ENCODE measurements at regions not wholly inside any gene's neighbourhood (a gene's known extent, or its start where the extent isn't known, plus 50 kb on each side); places are given as distances from the start of the nearest gene placed in this dataset.

DNA sequence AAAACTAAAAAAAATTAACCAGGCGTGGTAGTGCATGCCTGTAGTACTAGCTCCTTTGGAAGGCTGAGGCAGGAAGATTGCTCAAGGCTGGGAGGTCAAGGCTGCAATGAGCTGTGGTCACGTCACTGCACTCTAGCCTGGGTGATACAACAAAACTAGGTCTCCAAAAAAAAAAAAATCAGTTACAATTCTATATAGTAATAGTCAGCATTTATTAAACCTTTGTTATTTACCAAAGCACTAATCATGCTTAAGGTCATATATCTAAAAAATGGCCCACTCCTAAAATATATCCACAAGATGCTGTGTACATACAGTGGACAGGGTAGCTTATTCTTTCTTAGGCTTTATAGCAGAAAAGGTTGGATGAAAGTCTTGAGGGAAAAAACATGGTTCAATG is 152.4 kb downstream of the TFAP2A start:
- H3K9me3 ChIP-seq: no peaks in the 10 kb centered on the region
- no peak overlapping the region for H3K4me3 ChIP-seq
- H3K4me1 ChIP-seq: no peaks in the 10 kb centered on the region
- DNase-seq: no peak
- H3K36me3 ChIP-seq: no peaks in the 10 kb centered on the region
- intact Hi-C loops (cut with DNase I; ENCODE audit: low total_unique reads): no loop called here
- H3K27ac ChIP-seq: no peak overlapping the region
- H3K27me3 ChIP-seq: no peaks in the 10 kb centered on the region
- no peak for TF ChIP-seq POLR2A (IDR thresholded peaks at IDR 0.05)
- TF ChIP-seq, protein P1, sequence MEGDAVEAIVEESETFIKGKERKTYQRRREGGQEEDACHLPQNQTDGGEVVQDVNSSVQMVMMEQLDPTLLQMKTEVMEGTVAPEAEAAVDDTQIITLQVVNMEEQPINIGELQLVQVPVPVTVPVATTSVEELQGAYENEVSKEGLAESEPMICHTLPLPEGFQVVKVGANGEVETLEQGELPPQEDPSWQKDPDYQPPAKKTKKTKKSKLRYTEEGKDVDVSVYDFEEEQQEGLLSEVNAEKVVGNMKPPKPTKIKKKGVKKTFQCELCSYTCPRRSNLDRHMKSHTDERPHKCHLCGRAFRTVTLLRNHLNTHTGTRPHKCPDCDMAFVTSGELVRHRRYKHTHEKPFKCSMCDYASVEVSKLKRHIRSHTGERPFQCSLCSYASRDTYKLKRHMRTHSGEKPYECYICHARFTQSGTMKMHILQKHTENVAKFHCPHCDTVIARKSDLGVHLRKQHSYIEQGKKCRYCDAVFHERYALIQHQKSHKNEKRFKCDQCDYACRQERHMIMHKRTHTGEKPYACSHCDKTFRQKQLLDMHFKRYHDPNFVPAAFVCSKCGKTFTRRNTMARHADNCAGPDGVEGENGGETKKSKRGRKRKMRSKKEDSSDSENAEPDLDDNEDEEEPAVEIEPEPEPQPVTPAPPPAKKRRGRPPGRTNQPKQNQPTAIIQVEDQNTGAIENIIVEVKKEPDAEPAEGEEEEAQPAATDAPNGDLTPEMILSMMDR (IDR thresholded peaks at IDR 0.05): no peak

DNA sequence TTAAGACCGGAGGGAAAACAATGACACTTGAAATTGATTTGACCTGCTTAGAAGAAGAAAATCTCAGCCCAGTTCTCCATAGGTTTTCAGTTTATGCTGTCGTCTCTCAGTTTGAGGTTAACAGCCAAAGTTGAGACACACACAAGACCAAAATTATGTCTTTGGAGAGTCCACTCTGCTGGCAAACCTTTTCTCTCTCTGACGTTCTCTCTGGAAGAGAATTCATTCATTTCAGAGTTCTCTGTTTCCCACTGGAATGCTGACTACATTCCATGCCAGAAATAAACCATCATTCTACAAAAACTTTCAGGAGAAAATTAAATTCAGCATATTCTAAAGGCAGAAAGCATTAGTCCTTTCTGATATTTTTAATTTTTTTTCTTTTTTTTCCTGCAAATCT is 155.2 kb downstream of the TFAP2A start:
- no peaks in the 10 kb centered on the region for H3K9me3 ChIP-seq
- intact Hi-C loops (cut with DNase I; ENCODE audit: low total_unique reads): no loop called here
- no peak overlapping the region for H3K4me3 ChIP-seq
- no peaks in the 10 kb centered on the region for H3K36me3 ChIP-seq
- no peaks in the 10 kb centered on the region for H3K4me1 ChIP-seq
- no peak overlapping the region for H3K27ac ChIP-seq
- H3K27me3 ChIP-seq: no peaks in the 10 kb centered on the region
- TF ChIP-seq, protein P1 (IDR thresholded peaks at IDR 0.05): no peak
- no peak for TF ChIP-seq POLR2A (IDR thresholded peaks at IDR 0.05)
- no peak for DNase-seq

DNA sequence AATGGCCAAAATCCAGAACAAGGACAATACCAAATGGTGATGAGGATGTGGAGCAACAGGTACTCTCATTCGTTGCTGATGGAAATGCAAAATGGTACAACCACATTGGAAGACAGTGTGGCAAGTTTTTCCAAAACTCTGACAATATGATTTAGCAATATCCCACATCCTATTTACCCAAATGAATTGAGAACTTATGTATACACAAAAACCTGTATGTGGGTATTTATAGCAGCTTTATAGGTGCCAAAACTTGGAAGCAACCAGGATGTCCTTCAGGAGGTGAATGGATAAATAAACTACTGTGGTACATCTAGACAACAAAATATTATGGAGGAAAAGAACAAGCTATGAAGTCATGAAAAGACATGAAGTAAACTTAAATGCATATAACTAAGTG is 156.5 kb downstream of the TFAP2A start:
- H3K4me3 ChIP-seq: no peak overlapping the region
- DNase-seq: no peak
- H3K9me3 ChIP-seq: no peaks in the 10 kb centered on the region
- intact Hi-C loops (cut with DNase I; ENCODE audit: low total_unique reads): no loop called here
- TF ChIP-seq, protein P1 (IDR thresholded peaks at IDR 0.05): no peak
- TF ChIP-seq POLR2A (IDR thresholded peaks at IDR 0.05): no peak
- no peak overlapping the region for H3K27ac ChIP-seq
- H3K36me3 ChIP-seq: no peaks in the 10 kb centered on the region
- no peaks in the 10 kb centered on the region for H3K4me1 ChIP-seq
- no peaks in the 10 kb centered on the region for H3K27me3 ChIP-seq

DNA sequence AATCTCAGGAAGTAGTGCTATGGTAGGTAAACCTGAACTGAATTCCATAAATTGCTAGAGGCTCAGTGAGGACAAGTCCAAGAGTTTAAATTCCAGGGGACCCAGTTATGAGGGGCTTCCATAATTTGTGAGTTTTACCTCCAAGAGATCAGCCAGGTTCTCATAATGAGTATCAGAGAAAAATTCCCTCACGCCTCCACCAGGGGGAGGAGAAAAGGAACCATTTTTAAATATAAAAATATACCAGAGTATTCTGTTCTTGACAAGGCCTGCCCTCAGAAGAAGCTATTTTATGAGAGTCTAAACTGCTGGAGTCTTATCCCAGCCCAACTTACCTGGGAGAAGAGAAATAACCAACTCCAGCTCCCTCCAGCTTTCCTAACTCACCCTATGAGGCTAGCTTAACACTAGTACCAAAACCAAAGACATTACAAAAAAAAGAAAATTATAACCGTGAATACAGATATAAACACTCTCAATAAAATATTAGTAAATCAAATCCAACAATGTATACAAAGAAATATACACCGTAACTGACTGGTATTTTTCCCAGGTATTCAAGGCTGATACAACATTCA is 158.7 kb downstream of the TFAP2A start:
- Histone ChIP-seq H3K4me1 (no peaks in the 10 kb centered on the region), H3K9me3 (no peaks in the 10 kb centered on the region), H3K36me3 (no peaks in the 10 kb centered on the region), H3K27ac (no peak overlapping the region), H3K4me3 (no peak overlapping the region), H3K27me3 (no peaks in the 10 kb centered on the region)
- intact Hi-C loops (cut with DNase I; ENCODE audit: low total_unique reads): no loop called here
- TF ChIP-seq, protein P1 (IDR thresholded peaks at IDR 0.05): no peak
- TF ChIP-seq POLR2A (IDR thresholded peaks at IDR 0.05): no peak
- DNase-seq: no peak

DNA sequence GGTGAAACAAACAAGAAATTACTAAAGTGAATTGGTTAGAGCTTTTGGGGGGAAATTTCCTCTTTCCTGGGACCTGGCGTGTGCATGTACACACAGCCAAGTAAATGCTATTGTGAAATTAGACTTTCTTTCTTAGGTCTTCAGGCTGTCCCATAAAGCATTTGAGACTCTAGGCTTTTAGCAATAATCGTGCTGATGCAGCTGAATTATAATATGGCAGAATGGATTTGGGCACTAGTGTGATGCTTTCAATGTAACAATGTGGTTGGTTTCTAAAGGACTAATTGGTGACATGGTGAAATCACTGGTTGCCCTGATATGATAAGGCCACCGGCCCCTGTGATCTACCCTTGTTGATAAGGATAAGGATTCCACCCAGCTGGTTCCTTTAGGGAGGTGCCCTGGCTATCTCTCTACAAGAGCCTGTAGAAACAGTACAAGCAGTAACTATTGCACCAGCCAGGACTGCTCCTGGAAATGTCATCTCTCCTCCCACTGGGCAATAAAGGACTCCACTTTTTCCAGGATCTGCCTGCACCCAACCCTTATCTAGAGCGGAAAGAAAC is 164.1 kb downstream of the TFAP2A start:
- H3K4me3 ChIP-seq: no peak overlapping the region
- H3K27ac ChIP-seq: no peak overlapping the region
- no peaks in the 10 kb centered on the region for H3K36me3 ChIP-seq
- H3K27me3 ChIP-seq: no peaks in the 10 kb centered on the region
- TF ChIP-seq POLR2A (IDR thresholded peaks at IDR 0.05): no peak
- TF ChIP-seq, protein P1 (IDR thresholded peaks at IDR 0.05): no peak
- intact Hi-C loops (cut with DNase I; ENCODE audit: low total_unique reads): no loop called here
- H3K9me3 ChIP-seq: no peaks in the 10 kb centered on the region
- no peaks in the 10 kb centered on the region for H3K4me1 ChIP-seq
- no peak for DNase-seq

All from uterus (tissue), 3 donors.